ENCODE measurements at regions not wholly inside any gene's neighbourhood (a gene's known extent, or its start where the extent isn't known, plus 50 kb on each side); places are given as distances from the start of the nearest gene placed in this dataset.

GRCh38 chr18:60209042-60209441 lies 163.5 kb downstream of the MC4R start:
- no peaks in the 10 kb centered on the region for H3K4me1 ChIP-seq
- BruUV-seq (replicated peaks): no TSS peak
- intact Hi-C loops (cut with micrococcal nuclease; ENCODE audit: unreplicated experiment): no loop called here
- no peaks in the 10 kb centered on the region for H3K9me3 ChIP-seq
- Mint-ChIP-seq H3K36me3 (ENCODE audit: insufficient read depth, unreplicated experiment) (no peaks in the 10 kb centered on the region), H3K9me3 (ENCODE audit: unreplicated experiment) (no peaks in the 10 kb centered on the region), H3K4me3 (ENCODE audit: unreplicated experiment) (no peak overlapping the region), H3K27me3 (ENCODE audit: insufficient read depth, unreplicated experiment) (peaks cover 5% of the 10 kb centered on the region), H3K27ac (ENCODE audit: unreplicated experiment) (no peak overlapping the region), H3K4me1 (ENCODE audit: low read depth, unreplicated experiment) (no peaks in the 10 kb centered on the region)
- H3K36me3 ChIP-seq (ENCODE audit: control insufficient read depth, insufficient read depth, low read length): no peaks in the 10 kb centered on the region
- ChIA-PET POLR2A (no interaction called here), CTCF (no interaction called here)
- H3K27me3 ChIP-seq (replicated peaks; ENCODE audit: control insufficient read depth, insufficient read depth, low read length): no peaks in the 10 kb centered on the region
- no peak for TF ChIP-seq CTCF (IDR thresholded peaks at IDR 0.05; ENCODE audit: insufficient read depth in 1 of 2, low read depth in 1 of 2, low read length in 1 of 2, severe bottlenecking in 1 of 2, unreplicated experiment in 1 of 2)
- no peak for DNase-seq
- H3K4me3 ChIP-seq (ENCODE audit: low read depth, low read length): no peak overlapping the region

GRCh38 chr18:60202708-60203107 lies 169.9 kb downstream of the MC4R start:
- Mint-ChIP-seq H3K36me3 (ENCODE audit: insufficient read depth, unreplicated experiment) (no peaks in the 10 kb centered on the region), H3K4me3 (ENCODE audit: unreplicated experiment) (no peak overlapping the region), H3K27ac (ENCODE audit: unreplicated experiment) (no peak overlapping the region), H3K27me3 (ENCODE audit: insufficient read depth, unreplicated experiment) (peaks cover 13% of the 10 kb centered on the region), H3K9me3 (ENCODE audit: unreplicated experiment) (no peaks in the 10 kb centered on the region), H3K4me1 (ENCODE audit: low read depth, unreplicated experiment) (no peaks in the 10 kb centered on the region)
- H3K4me3 ChIP-seq (ENCODE audit: low read depth, low read length): no peak overlapping the region
- TF ChIP-seq CTCF (IDR thresholded peaks at IDR 0.05; ENCODE audit: insufficient read depth in 1 of 2, low read depth in 1 of 2, low read length in 1 of 2, severe bottlenecking in 1 of 2, unreplicated experiment in 1 of 2): no peak
- intact Hi-C loops (cut with micrococcal nuclease; ENCODE audit: unreplicated experiment): no loop called here
- H3K36me3 ChIP-seq (ENCODE audit: control insufficient read depth, insufficient read depth, low read length): no peaks in the 10 kb centered on the region
- H3K9me3 ChIP-seq: no peaks in the 10 kb centered on the region
- ChIA-PET POLR2A (no interaction called here), CTCF (no interaction called here)
- no TSS peak for BruUV-seq (replicated peaks)
- DNase-seq: no peak
- H3K4me1 ChIP-seq: no peaks in the 10 kb centered on the region
- no peaks in the 10 kb centered on the region for H3K27me3 ChIP-seq (replicated peaks; ENCODE audit: control insufficient read depth, insufficient read depth, low read length)

GRCh38 chr18:60200558-60200957 lies 172.0 kb downstream of the MC4R start:
- no peaks in the 10 kb centered on the region for H3K9me3 ChIP-seq
- H3K27me3 Mint-ChIP-seq (ENCODE audit: insufficient read depth, unreplicated experiment): peaks cover 16% of the 10 kb centered on the region
- no peaks in the 10 kb centered on the region for H3K4me1 Mint-ChIP-seq (ENCODE audit: low read depth, unreplicated experiment)
- H3K9me3 Mint-ChIP-seq (ENCODE audit: unreplicated experiment): no peaks in the 10 kb centered on the region
- TF ChIP-seq CTCF (IDR thresholded peaks at IDR 0.05; ENCODE audit: insufficient read depth in 1 of 2, low read depth in 1 of 2, low read length in 1 of 2, severe bottlenecking in 1 of 2, unreplicated experiment in 1 of 2): no peak
- ChIA-PET POLR2A (no interaction called here), CTCF (no interaction called here)
- BruUV-seq (replicated peaks): no TSS peak
- no peak for DNase-seq
- H3K36me3 ChIP-seq (ENCODE audit: control insufficient read depth, insufficient read depth, low read length): no peaks in the 10 kb centered on the region
- no peak overlapping the region for H3K4me3 Mint-ChIP-seq (ENCODE audit: unreplicated experiment)
- H3K27ac Mint-ChIP-seq (ENCODE audit: unreplicated experiment): no peak overlapping the region
- H3K27me3 ChIP-seq (replicated peaks; ENCODE audit: control insufficient read depth, insufficient read depth, low read length): no peaks in the 10 kb centered on the region
- no peaks in the 10 kb centered on the region for H3K4me1 ChIP-seq
- no peaks in the 10 kb centered on the region for H3K36me3 Mint-ChIP-seq (ENCODE audit: insufficient read depth, unreplicated experiment)
- H3K4me3 ChIP-seq (ENCODE audit: low read depth, low read length): no peak overlapping the region
- intact Hi-C loops (cut with micrococcal nuclease; ENCODE audit: unreplicated experiment): no loop called here

All from Caco-2 (cell line).